ENCODE measurements at regions not wholly inside any gene's neighbourhood (a gene's known extent, or its start where the extent isn't known, plus 50 kb on each side); places are given as distances from the start of the nearest gene placed in this dataset.

- TF ChIP-seq FOS (IDR thresholded peaks at IDR 0.05; ENCODE audit: borderline replicate concordance, insufficient read depth, low read length) (no peak), POLR2AphosphoS5 (IDR thresholded peaks at IDR 0.05; ENCODE audit: insufficient read depth, low read depth, low read length) (no peak), POLR2A (IDR thresholded peaks at IDR 0.05; ENCODE audit: low read depth, low read length) (no peak), EZH2 (IDR thresholded peaks at IDR 0.05; ENCODE audit: borderline replicate concordance, low read depth, low read length, severe bottlenecking) (no peak), JUN (IDR thresholded peaks at IDR 0.05; ENCODE audit: borderline replicate concordance, insufficient read depth, insufficient read length, low read depth) (no peak), GATA2 (IDR thresholded peaks at IDR 0.05; ENCODE audit: insufficient read depth, insufficient read length, low read depth, low read length) (no peak)
- TF ChIP-seq, protein P1, sequence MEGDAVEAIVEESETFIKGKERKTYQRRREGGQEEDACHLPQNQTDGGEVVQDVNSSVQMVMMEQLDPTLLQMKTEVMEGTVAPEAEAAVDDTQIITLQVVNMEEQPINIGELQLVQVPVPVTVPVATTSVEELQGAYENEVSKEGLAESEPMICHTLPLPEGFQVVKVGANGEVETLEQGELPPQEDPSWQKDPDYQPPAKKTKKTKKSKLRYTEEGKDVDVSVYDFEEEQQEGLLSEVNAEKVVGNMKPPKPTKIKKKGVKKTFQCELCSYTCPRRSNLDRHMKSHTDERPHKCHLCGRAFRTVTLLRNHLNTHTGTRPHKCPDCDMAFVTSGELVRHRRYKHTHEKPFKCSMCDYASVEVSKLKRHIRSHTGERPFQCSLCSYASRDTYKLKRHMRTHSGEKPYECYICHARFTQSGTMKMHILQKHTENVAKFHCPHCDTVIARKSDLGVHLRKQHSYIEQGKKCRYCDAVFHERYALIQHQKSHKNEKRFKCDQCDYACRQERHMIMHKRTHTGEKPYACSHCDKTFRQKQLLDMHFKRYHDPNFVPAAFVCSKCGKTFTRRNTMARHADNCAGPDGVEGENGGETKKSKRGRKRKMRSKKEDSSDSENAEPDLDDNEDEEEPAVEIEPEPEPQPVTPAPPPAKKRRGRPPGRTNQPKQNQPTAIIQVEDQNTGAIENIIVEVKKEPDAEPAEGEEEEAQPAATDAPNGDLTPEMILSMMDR (IDR thresholded peaks at IDR 0.05; ENCODE audit: extremely low read depth in 1 of 2, insufficient read depth in 1 of 2, low read depth in 1 of 2, low read length in 2 of 2), result no peak
Measured at GRCh38 chr10:28396331-28396730, 93.5 kb upstream of the MPP7 start.
